D721Med (cell line): ENCODE measurements at regions not wholly inside any gene's neighbourhood (a gene's known extent, or its start where the extent isn't known, plus 50 kb on each side); places are given as distances from the start of the nearest gene placed in this dataset.

Experiments
- DNase-seq: peaks from one replicate; pipeline ENCODE4 v3.0.0; 2011; ENCODE audit warnings: low spot score; ENCODE audit not compliant: insufficient read length
- FAIRE-seq: peaks from 2 replicates; lab custom pipeline; 2011; peaks lifted over from hg19 to GRCh38; lab: Jason Lieb, UNC
- CTCF ChIP-seq: IDR thresholded peaks from 2 replicates; pipeline ENCODE4 v1.5.1; 2012; ENCODE audit warnings: mild to moderate bottlenecking, control low read depth; ENCODE audit not compliant: insufficient read depth; ENCODE audit errors: missing control alignments

- no peak for TF ChIP-seq CTCF
- DNase-seq = no peak
- no peak for FAIRE-seq
These were observed 409.9 kb upstream of the SGCG start for GRCh38 chr13:22770891-22771290.

DNA sequence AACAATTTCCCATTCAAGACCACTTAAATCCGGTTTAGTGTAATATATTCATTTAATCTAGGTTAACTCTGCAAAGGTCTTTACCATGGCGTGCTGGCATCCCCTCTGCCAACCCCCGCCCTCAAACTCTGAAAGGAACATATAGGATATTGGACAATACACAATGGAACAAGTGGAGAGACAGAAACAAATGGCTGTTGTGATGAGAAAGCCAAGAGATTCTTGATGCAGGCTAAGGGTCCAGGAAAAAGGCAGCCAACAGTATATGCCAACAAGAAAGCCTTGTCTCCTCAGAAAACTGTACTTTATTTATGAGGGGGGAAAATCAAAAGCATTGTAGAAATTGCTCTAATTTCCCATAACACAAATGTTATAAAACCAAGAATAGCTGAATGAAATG, 407.3 kb upstream of the SGCG start:
- no peak for FAIRE-seq

GRCh38 chr13:22776394-22777186, 404.2 kb upstream of the SGCG start:
- DNase-seq (no peak), FAIRE-seq (no peak)
- TF ChIP-seq CTCF = no peak

More for the DNA sequence above, 407.3 kb upstream of the SGCG start:
- no peak for TF ChIP-seq CTCF
- no peak for DNase-seq

GRCh38 chr13:22777207-22777606, 403.6 kb upstream of the SGCG start:
- DNase-seq (no peak), FAIRE-seq (no peak)
- no peak for TF ChIP-seq CTCF

DNA sequence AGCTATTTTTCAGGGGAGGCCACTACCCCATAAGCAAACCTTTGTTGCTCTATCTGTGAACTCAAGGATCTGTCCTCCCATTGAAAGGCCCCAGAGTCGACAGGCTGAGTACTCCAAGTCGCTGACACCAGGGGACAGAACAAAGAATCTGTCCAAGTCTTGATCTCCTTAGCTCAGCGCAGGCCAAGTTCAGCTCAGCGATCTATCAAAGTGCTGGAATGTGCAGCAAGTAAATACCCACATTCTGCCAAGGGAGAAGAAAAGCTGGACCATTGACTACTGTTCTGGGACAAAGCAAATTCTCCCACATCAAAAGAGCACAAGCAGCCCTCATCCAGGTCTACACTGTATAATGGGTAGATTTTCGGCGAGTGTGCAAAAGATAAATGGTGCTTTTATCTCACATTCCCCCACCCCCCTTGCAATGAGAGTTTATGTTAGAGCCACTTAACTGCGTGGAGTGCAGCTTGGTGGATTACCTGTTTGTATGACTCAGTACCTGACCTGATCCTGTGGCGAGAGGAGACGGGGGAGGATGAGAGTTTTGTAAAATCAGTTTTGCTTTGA, 391.7 kb upstream of the SGCG start:
- FAIRE-seq (no peak), DNase-seq (no peak)
- no peak for TF ChIP-seq CTCF

GRCh38 chr13:22789916-22790315, 390.9 kb upstream of the SGCG start:
- FAIRE-seq (no peak), DNase-seq (no peak)
- no peak for TF ChIP-seq CTCF

GRCh38 chr13:22793598-22794134, 387.1 kb upstream of the SGCG start:
- TF ChIP-seq CTCF = no peak
- DNase-seq (no peak), FAIRE-seq (no peak)
